Upper lobe of right lung (tissue), 1 donor: ENCODE measurements at regions not wholly inside any gene's neighbourhood (a gene's known extent, or its start where the extent isn't known, plus 50 kb on each side); places are given as distances from the start of the nearest gene placed in this dataset.

Source experiments
- ATAC-seq: fragments of 200-7000 bp; cut with Tn5 transposase; one replicate; pipeline ENCODE4 v1.9.1; 2020; ENCODE audit warnings: mild to moderate bottlenecking, moderate library complexity
- DNase-seq: peaks from one replicate; pipeline ENCODE4 v3.0.0-alpha.2; 2020
- H3K27ac ChIP-seq: fragments of 200-600 bp; one replicate; pipeline ENCODE4 v1.8.0; 2022
- H3K27me3 ChIP-seq: fragments of 200-600 bp; one replicate; pipeline ENCODE4 v1.8.0; 2022; ENCODE audit warnings: mild to moderate bottlenecking
- H3K36me3 ChIP-seq: fragments of 200-600 bp; one replicate; pipeline ENCODE4 v1.8.0; 2022
- H3K4me1 ChIP-seq: fragments of 200-600 bp; one replicate; pipeline ENCODE4 v1.8.0; 2022
- H3K4me3 ChIP-seq: fragments of 200-600 bp; one replicate; pipeline ENCODE4 v1.8.0; 2022; ENCODE audit warnings: mild to moderate bottlenecking
- H3K9me3 ChIP-seq: fragments of 200-600 bp; one replicate; pipeline ENCODE4 v1.8.0; 2022
- intact Hi-C: fragments of 100-400 bp; cut with DNase I; formaldehyde crosslinking; loops from one replicate; pipeline ENCODE4 v1.11.0; 2022
- TF ChIP-seq, protein P1 (sequence below): fragments of 200-600 bp; IDR thresholded peaks from one replicate; pipeline ENCODE4 v1.8.0; 2022; ENCODE audit warnings: antibody characterized with exemption
- donor health status: DM: no; HTN: yes; CAD: no; lungs with severe emphysema.

DNA sequence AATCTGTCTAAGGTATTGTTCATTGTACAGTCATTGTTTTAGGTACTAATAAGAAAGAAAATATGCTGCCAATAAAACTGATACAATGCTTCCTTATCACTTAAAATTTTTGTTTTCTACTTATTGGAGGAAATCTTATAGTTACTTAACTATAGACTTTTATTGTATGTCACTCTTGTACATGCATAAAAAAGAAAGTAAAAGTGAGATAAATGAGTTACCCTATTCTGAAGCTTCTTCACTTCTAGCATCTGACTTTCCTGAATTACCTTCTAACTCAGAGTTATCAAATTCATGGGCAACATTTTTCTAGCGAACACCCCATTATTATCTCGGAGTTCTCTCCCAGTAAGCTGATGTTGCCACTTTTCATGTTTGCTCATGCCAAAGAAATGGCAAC lies 504.9 kb downstream of the SH2D4B start:
- TF ChIP-seq, protein P1, sequence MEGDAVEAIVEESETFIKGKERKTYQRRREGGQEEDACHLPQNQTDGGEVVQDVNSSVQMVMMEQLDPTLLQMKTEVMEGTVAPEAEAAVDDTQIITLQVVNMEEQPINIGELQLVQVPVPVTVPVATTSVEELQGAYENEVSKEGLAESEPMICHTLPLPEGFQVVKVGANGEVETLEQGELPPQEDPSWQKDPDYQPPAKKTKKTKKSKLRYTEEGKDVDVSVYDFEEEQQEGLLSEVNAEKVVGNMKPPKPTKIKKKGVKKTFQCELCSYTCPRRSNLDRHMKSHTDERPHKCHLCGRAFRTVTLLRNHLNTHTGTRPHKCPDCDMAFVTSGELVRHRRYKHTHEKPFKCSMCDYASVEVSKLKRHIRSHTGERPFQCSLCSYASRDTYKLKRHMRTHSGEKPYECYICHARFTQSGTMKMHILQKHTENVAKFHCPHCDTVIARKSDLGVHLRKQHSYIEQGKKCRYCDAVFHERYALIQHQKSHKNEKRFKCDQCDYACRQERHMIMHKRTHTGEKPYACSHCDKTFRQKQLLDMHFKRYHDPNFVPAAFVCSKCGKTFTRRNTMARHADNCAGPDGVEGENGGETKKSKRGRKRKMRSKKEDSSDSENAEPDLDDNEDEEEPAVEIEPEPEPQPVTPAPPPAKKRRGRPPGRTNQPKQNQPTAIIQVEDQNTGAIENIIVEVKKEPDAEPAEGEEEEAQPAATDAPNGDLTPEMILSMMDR, result no peak
- no peaks in the 10 kb centered on the region for H3K36me3 ChIP-seq
- H3K9me3 ChIP-seq, result no peaks in the 10 kb centered on the region
- ATAC-seq, result no peak
- no peak overlapping the region for H3K4me3 ChIP-seq
- H3K27ac ChIP-seq, result no peak overlapping the region
- intact Hi-C loops, result no loop called here
- H3K27me3 ChIP-seq, result no peaks in the 10 kb centered on the region
- H3K4me1 ChIP-seq, result no peaks in the 10 kb centered on the region
- no peak for DNase-seq

- Histone ChIP-seq H3K36me3 (no peaks in the 10 kb centered on the region), H3K27ac (no peak overlapping the region), H3K4me3 (no peak overlapping the region), H3K4me1 (no peaks in the 10 kb centered on the region), H3K9me3 (no peaks in the 10 kb centered on the region), H3K27me3 (no peaks in the 10 kb centered on the region)
- TF ChIP-seq, protein P1, result no peak
- ATAC-seq, result no peak
- intact Hi-C loops, result no loop called here
- DNase-seq, result no peak
Measured at GRCh38 chr10:81065474-81065873, 527.8 kb downstream of the SH2D4B start.

DNA sequence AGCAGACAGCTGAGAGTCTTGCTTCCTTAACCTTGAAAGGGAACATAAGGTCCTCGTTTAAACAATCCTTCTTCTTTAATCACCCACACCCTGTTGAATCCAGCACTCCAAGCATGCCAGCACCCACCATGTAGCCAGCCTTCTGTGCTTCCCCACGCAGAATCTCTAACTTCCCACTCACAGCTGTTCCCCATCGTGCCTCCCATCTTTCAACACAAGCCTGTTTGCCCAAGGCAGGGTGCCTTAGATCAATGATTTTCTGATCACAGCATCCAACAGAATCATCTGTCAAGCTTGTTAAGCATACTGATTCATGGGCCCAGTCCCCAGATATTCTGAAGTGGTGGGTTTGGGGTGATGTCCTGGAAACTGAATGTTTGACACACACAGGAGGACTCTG lies 530.8 kb downstream of the SH2D4B start:
- H3K9me3 ChIP-seq, result no peaks in the 10 kb centered on the region
- TF ChIP-seq, protein P1, result no peak
- no peak overlapping the region for H3K4me3 ChIP-seq
- ATAC-seq (no peak), DNase-seq (no peak)
- H3K27ac ChIP-seq, result no peak overlapping the region
- no peaks in the 10 kb centered on the region for H3K4me1 ChIP-seq
- intact Hi-C loops, result no loop called here
- no peaks in the 10 kb centered on the region for H3K36me3 ChIP-seq
- H3K27me3 ChIP-seq, result no peaks in the 10 kb centered on the region

DNA sequence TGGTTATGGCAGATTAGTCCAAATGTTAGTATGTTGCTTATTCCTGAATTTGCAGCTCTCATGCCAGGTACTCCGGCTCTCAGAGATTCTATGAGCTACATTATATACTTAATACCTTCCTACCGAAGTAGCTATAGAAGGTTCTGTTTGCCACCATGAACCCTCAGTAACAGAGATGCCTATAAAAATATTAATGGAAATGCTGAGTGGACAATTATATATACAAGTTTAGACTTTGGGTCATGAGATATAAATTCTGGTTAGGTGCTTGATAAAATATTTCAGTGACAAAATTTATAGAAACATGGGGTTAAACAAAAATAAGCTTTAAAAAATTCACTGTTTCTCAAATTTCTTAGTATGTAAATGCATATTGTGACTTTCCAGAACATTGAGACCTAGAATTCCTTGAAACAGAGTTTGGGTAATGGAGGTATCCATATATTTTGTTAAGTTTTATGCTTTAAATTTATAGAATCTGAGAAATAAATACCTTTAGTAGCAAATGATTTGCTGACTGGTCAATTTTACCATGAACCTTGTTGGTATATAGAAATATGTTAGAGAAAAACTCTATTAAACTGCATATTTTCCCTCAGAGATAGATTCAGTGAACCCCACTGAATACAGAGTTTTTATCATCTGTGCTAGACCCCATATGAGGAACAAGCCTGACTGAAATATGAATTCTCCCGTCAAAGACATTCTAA lies 533.5 kb downstream of the SH2D4B start:
- no peak for DNase-seq
- ATAC-seq, result no peak
- Histone ChIP-seq H3K27me3 (no peaks in the 10 kb centered on the region), H3K4me1 (no peaks in the 10 kb centered on the region), H3K36me3 (no peaks in the 10 kb centered on the region), H3K4me3 (no peak overlapping the region), H3K9me3 (no peaks in the 10 kb centered on the region), H3K27ac (no peak overlapping the region)
- TF ChIP-seq, protein P1, result no peak
- intact Hi-C loops, result no loop called here

DNA sequence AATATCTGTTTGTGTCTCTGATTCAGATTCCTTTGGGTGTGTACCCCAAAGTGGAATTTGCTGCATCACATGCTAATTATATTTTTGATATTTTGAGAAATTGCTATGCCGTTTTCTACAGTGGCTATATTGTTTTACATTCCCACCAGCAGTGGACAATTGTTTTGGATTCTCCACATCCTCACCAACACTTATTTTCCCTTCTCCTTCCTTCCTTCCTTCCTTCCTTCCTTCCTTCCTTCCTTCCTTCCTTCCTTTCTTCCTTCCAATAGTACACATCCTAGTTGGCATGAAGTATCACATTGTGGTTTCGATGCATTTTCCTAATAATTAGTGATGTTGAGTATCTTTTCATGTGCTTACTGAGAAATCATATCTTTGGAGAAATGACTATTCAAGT lies 535.5 kb downstream of the SH2D4B start:
- TF ChIP-seq, protein P1, result no peak
- intact Hi-C loops, result no loop called here

More for the DNA sequence above, 535.5 kb downstream of the SH2D4B start:
- Histone ChIP-seq H3K9me3 (no peaks in the 10 kb centered on the region), H3K4me1 (no peaks in the 10 kb centered on the region), H3K36me3 (no peaks in the 10 kb centered on the region), H3K27me3 (no peaks in the 10 kb centered on the region), H3K27ac (no peak overlapping the region), H3K4me3 (no peak overlapping the region)
- DNase-seq (no peak), ATAC-seq (no peak)
